ENCODE measurements at regions not wholly inside any gene's neighbourhood (a gene's known extent, or its start where the extent isn't known, plus 50 kb on each side); places are given as distances from the start of the nearest gene placed in this dataset.

DNA sequence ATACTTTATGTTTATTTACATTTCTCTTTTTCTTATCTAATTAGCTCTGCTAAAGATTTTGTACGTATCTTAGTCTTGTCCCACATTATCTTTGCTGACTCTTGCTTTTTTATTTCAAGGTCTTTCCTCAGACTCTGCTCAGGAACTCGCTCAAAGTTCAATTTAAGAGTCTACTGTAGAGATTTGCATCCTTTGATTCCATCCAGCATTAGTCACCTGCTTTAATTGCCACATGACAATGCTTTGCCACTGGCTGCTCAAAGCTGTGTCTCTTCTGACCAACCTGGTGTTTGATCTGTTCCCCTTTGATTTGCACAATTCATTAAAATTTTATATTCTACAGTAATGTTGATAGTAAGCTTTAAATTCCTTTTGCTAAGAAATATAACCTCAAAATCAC is 157.9 kb upstream of the FREM2 start:
- Mint-ChIP-seq H3K27ac (no peak overlapping the region), H3K4me1 (no peaks in the 10 kb centered on the region), H3K4me3 (no peak overlapping the region), H3K9me3 (peaks cover 0 to 1% (median 0%) of the 10 kb centered on the region in 7 donors), H3K36me3 (no peaks in the 10 kb centered on the region), H3K27me3 (ENCODE audit: low read depth in 3 of 3) (peaks cover 0 to 3% (median 1%) of the 10 kb centered on the region in 3 donors)
- Histone ChIP-seq H3K9me3 (replicated peaks in 1 of 2; ENCODE audit: control insufficient read depth in 1 of 2, insufficient read depth in 1 of 2, low read length in 2 of 2) (no peaks in the 10 kb centered on the region), H3K27me3 (ENCODE audit: control insufficient read depth in 2 of 2, insufficient read depth in 2 of 2, low read length in 2 of 2) (no peaks in the 10 kb centered on the region), H3K79me2 (ENCODE audit: insufficient read depth, low read length) (no peaks in the 10 kb centered on the region), H3K4me1 (ENCODE audit: control insufficient read depth in 1 of 2, insufficient read depth in 2 of 2, low read length in 2 of 2) (no peaks in the 10 kb centered on the region), H3K4me3 (replicated peaks in 1 of 3; ENCODE audit: low read depth in 2 of 3, low read length in 3 of 3) (no peak overlapping the region), H3K27ac (ENCODE audit: low read depth in 1 of 2, low read length in 2 of 2) (no peak overlapping the region), H3K9ac (ENCODE audit: insufficient read depth, low read length, poor library complexity, severe bottlenecking) (no peak overlapping the region), H3K36me3 (replicated peaks in 1 of 2; ENCODE audit: control insufficient read depth in 1 of 2, insufficient read depth in 2 of 2, low read length in 2 of 2) (no peaks in the 10 kb centered on the region), H2AFZ (ENCODE audit: insufficient read depth, low read depth, low read length, poor library complexity, severe bottlenecking) (no peak overlapping the region), H3K4me2 (replicated peaks; ENCODE audit: extremely low read depth, low read length, poor library complexity, severe bottlenecking) (no peak overlapping the region), H4K20me1 (ENCODE audit: insufficient read depth, low read length) (no peaks in the 10 kb centered on the region)
- 60% methylated on average over 1 of the region's 2 CpGs for WGBS (ENCODE audit: insufficient coverage)
- intact Hi-C loops (cut with micrococcal nuclease), result no loop called here
- no peak for DNase-seq
- TF ChIP-seq, protein P1, sequence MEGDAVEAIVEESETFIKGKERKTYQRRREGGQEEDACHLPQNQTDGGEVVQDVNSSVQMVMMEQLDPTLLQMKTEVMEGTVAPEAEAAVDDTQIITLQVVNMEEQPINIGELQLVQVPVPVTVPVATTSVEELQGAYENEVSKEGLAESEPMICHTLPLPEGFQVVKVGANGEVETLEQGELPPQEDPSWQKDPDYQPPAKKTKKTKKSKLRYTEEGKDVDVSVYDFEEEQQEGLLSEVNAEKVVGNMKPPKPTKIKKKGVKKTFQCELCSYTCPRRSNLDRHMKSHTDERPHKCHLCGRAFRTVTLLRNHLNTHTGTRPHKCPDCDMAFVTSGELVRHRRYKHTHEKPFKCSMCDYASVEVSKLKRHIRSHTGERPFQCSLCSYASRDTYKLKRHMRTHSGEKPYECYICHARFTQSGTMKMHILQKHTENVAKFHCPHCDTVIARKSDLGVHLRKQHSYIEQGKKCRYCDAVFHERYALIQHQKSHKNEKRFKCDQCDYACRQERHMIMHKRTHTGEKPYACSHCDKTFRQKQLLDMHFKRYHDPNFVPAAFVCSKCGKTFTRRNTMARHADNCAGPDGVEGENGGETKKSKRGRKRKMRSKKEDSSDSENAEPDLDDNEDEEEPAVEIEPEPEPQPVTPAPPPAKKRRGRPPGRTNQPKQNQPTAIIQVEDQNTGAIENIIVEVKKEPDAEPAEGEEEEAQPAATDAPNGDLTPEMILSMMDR (IDR thresholded peaks at IDR 0.05), result no peak

DNA sequence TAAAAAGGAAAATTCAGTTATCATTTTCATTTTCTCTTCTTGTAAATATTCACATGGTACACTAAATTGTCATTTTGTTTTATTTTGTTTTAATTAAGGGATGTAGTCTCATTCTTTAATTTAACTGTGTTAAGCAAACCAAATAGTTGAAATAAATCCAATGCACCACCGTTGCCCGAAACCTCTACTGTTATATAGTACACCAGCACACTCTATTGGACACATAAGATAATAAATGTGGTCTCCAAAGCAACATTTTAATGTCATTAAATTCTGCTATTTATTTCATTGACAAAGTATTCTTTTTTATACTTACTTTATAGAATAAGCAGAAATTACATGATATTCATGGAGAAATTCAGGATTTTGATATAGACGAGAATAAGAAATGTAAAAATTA is 156.4 kb upstream of the FREM2 start:
- no CpG with 5 or more reads among the region's 3 CpGs for WGBS (ENCODE audit: insufficient coverage)

More for the DNA sequence above, 156.4 kb upstream of the FREM2 start:
- no peaks in the 10 kb centered on the region for H4K20me1 ChIP-seq (ENCODE audit: insufficient read depth, low read length)
- Mint-ChIP-seq H3K27ac (no peak overlapping the region), H3K27me3 (ENCODE audit: low read depth in 3 of 3) (peaks cover 0 to 3% (median 1%) of the 10 kb centered on the region in 3 donors), H3K36me3 (no peaks in the 10 kb centered on the region), H3K4me3 (no peak overlapping the region), H3K9me3 (no peaks in the 10 kb centered on the region), H3K4me1 (no peaks in the 10 kb centered on the region)
- no peaks in the 10 kb centered on the region for H3K4me1 ChIP-seq (ENCODE audit: control insufficient read depth in 1 of 2, insufficient read depth in 2 of 2, low read length in 2 of 2)
- no peak overlapping the region for H3K27ac ChIP-seq (ENCODE audit: low read depth in 1 of 2, low read length in 2 of 2)
- H3K9me3 ChIP-seq (replicated peaks in 1 of 2; ENCODE audit: control insufficient read depth in 1 of 2, insufficient read depth in 1 of 2, low read length in 2 of 2), result no peaks in the 10 kb centered on the region
- H3K4me3 ChIP-seq (replicated peaks in 1 of 3; ENCODE audit: low read depth in 2 of 3, low read length in 3 of 3), result no peak overlapping the region
- DNase-seq, result no peak
- TF ChIP-seq, protein P1 (IDR thresholded peaks at IDR 0.05), result no peak
- H2AFZ ChIP-seq (ENCODE audit: insufficient read depth, low read depth, low read length, poor library complexity, severe bottlenecking), result no peak overlapping the region
- H3K4me2 ChIP-seq (replicated peaks; ENCODE audit: extremely low read depth, low read length, poor library complexity, severe bottlenecking), result no peak overlapping the region
- no peaks in the 10 kb centered on the region for H3K36me3 ChIP-seq (replicated peaks in 1 of 2; ENCODE audit: control insufficient read depth in 1 of 2, insufficient read depth in 2 of 2, low read length in 2 of 2)
- intact Hi-C loops (cut with micrococcal nuclease), result no loop called here
- H3K79me2 ChIP-seq (ENCODE audit: insufficient read depth, low read length), result no peaks in the 10 kb centered on the region
- H3K27me3 ChIP-seq (ENCODE audit: control insufficient read depth in 2 of 2, insufficient read depth in 2 of 2, low read length in 2 of 2), result no peaks in the 10 kb centered on the region
- H3K9ac ChIP-seq (ENCODE audit: insufficient read depth, low read length, poor library complexity, severe bottlenecking), result no peak overlapping the region
